ENCODE measurements at regions not wholly inside any gene's neighbourhood (a gene's known extent, or its start where the extent isn't known, plus 50 kb on each side); places are given as distances from the start of the nearest gene placed in this dataset.
"Not testable (repeated sequence)": the region's sequence is repeated elsewhere in the genome, so short reads cannot be mapped to it uniquely, and the experiment has no call there.

DNA sequence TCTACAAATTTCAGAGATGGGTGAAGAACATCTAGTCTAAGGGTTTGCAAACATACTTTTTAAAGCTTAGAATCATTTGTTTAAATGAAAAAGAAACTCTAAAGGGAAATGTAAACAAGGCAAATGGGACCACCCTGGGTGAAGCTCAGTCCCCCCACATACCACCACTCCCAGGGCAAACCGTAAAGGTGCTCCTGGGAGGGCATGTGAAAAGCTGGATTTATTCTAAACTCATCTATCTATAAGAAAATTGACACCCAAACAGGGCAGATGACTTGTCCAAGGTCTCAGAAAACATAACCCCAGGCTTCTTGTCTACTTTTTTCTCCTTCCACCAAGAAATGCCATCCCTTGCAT is 223.3 kb upstream of the PRKCQ start:
- DNase-seq (ENCODE audit: low spot score): no peak

DNA sequence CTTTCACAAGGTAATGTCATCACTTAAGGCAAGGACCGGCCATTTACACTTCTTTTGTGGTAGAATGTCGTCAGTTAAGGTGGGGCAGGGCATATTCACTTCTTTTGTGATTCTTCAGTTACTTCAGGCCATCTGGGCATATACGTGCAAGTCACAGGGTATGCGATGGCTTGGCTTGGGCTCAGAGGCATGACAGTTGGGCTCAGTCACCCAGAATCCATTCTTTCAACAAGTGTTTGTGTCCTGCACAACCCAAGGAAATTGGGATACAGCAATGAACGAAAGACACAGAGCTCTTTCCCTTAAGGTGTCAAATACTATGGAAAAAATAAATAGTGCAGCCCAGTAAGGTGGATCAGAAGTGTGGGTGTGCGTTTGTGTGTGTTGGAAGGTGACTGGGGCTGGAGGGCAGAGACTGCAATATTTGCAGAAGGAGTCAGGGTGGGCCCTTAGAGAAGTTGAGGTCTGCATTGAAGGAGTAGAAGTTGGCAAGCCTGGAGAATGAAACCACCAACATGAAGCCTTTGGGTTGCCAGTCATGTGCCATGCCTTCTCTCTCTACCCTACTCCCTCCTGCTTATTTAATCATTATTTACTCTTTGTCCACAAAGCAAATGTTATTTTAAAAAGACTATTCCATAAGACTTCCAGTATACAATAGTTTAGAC is 222.8 kb upstream of the PRKCQ start:
- no peak for DNase-seq (ENCODE audit: low spot score)

DNA sequence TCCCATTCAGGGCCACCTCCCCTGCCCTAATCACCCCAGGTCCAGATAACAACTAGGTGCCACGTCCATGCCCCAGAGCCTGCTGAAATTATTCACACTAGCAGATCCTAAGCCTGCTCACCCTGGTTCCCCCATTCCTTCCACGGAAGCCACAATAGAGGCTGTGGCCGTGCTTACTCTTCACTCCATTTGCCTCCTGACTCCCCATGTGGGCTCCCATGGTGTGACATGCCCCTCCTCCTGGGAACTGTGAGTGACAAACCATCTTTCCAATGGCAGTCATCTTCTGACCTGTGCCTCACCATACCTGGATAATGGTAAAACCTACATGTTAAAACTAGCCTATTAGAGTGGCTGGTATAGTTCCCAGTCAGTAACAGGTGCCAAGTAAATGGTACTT is 216.2 kb upstream of the PRKCQ start:
- DNase-seq (ENCODE audit: low spot score): no peak

DNA sequence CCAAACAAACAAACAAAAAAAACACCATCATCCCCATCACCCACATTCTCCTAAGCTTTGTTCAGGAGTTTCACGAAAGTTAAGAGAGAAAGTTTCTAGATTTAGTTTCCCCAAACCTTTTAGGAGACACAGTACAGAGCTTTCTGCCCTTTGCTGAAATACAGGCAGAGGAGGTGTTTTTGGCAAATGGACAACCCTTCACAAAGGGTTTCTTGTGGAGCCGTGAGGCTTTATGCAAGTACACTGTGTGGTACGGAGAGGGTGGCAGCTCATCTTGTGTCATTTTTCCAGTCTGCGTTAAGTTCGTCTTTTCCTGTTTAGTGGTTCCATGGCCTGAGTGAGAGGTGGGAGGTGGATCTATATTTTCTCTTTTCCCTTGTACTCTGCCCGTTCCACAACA is 215.5 kb upstream of the PRKCQ start:
- DNase-seq (ENCODE audit: low spot score): no peak

DNA sequence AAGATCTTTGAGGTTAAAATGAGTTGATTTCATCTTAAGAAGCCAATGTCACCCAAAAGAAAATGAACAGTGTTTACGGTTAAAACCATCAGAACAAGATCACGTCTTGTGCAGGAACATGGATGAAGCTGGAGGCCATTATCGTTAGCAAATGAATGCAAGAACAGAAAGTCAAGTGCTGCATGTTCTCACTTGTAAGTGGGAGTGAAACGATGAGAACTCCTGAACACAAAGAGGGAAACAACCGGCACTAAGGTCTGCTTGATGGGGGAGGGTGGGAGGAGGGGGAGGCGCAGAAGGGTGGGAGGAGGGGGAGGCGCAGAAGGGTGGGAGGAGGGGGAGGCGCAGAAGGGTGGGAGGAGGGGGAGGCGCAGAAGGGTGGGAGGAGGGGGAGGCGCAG is 214.8 kb upstream of the PRKCQ start:
- not testable (repeated sequence) for DNase-seq (ENCODE audit: low spot score)

DNA sequence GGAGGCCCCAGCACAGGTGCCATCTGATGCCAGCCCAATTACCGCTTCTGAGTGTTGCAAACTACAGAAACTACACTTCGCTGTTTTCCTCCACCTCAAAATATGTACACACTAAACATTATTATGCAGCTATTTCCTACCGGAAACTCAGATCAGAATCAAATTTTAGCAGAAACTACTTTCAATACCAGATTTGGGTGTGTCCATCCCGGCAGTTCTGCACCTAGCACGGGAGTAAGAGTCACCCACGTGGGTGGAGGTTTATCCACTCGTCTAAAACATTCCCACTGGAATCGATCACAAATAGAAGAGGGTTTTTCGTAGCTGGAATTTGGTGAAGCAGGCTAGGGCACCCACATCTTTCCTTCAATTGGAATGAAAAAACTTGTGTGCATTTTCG is 214.4 kb upstream of the PRKCQ start:
- DNase-seq (ENCODE audit: low spot score): no peak

DNA sequence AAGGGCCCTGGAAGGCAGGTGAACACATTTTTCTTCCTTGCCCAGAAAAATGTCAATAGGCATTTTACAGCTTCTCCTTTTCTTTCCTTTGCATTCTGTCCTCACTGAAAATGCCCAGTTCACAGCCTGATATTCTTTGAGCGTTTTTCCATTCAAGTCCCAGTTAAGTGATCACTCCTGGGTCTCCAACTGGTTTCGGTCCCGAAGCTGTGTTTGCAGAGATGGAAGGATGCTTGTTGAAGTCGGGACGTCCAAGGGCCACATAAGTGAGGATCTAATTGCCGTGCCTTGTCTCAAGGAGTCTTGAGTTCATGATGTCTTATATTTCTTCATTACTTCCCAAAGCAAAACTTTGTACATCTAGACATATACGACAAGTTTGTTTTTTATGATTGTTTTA is 208.7 kb upstream of the PRKCQ start:
- DNase-seq (ENCODE audit: low spot score): no peak

DNA sequence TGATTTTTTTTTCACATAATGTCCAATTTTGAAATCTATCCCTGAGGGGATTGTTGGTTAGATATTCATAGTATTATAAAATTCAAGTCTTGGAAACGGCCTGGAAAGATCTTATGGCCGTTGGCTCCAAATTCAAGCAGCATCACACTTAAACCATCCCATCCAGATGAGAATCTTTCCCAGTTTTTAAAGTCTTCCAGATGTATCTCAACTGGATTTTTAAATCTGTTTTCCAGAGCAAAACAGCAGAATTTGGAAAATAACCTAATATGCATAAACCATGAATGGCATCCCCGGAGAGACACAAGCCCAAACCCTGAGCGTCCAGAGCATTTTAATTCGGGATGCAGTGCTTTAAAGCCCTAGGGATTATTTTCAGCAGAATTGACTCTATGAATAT is 208.2 kb upstream of the PRKCQ start:
- no peak for DNase-seq (ENCODE audit: low spot score)

DNA sequence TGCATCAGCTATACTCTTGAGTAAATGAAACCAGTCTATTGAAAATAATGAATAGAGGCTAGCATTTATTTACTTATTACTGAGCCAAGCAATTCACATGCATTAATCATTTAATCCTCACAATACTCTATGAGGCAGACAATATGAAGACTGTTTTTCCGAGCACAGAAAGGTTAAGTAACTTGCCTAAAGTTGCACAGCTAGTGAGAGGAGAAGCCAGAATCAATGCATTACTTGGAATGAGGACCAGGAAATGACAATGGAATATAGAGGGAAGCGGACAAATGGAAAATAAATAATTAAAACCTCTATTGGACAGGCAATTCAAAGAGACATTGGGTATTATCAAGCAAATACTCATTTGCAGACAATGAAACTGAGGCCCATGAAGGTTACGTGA is 207.6 kb upstream of the PRKCQ start:
- DNase-seq (ENCODE audit: low spot score): no peak

DNA sequence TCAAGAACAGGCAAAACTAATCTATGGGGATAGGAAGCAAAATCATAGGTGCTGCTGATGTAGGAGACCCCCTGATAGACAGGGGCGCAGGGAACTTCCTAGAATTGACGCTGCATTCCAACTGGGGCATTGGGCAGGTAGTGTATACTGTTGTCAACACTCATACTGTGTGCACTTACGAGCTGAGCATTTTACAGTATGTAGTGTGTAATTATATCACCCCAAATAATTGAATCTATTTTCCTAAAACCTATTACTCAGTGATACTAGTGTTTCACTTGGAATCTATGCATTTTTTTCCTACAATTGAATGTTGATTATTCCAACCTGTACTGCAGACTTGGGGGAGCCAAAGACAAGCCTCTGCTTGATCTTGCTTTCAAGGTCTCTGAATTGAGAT is 207.0 kb upstream of the PRKCQ start:
- DNase-seq (ENCODE audit: low spot score): no peak

DNA sequence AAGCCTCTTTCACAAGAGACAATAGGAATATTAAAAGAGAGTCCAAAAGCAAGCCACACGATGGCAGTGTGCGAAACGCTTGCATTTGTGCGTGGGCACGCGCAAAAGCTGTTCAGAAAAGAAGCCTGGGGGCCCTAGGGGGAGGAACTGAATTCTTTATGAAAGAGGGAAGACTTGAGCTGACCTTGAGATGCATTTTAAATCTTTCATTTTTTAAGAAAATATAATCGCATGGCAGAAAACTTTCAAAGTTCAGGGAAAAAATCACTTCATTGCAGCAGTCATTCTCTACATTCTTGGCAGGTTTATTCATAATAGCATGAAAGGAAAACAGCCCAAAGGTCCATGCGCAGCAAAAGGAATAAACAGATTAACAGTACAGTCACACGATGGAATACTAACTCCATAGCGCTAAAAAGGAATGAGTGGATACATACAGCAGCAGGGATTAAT is 206.5 kb upstream of the PRKCQ start:
- no peak for DNase-seq (ENCODE audit: low spot score)

DNA sequence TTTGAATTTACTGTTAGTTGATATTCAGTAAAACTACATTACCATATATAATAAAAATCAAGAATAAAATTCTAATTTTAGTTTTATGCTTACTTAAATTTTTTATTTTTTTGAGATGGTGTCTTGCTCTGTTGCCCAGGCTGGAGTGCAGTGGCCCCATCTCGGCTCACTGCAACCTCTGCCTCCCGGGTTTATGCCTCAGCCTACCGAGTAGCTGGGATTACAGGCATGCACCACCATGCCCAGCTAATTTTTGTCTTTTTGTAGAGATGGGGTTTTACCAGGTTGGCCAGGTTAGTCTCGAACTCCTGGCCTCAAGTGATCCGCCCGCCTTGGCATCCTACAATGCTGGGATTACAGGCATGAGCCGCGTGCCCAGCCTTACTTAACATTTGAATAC is 204.4 kb upstream of the PRKCQ start:
- DNase-seq (ENCODE audit: low spot score): not testable (repeated sequence)

DNA sequence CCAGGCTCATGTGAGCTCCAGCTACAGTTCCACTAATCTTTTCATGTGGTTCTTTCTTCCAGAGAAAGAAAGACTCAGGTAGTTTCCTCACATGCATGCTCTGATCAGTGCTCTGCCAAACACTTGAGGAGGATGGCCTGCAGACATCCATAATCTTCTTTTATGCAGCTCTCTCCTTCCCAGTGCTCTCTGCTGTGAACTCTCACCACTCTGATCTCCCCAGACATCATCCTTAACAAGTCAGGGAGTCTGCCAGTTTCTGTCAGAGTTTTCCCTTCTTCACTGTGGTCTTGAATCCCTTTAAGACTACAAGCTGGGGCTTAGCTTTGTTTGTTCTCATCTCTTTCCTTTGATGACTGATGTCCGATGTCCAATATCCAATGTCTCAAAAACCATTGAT is 203.4 kb upstream of the PRKCQ start:
- no peak for DNase-seq (ENCODE audit: low spot score)

DNA sequence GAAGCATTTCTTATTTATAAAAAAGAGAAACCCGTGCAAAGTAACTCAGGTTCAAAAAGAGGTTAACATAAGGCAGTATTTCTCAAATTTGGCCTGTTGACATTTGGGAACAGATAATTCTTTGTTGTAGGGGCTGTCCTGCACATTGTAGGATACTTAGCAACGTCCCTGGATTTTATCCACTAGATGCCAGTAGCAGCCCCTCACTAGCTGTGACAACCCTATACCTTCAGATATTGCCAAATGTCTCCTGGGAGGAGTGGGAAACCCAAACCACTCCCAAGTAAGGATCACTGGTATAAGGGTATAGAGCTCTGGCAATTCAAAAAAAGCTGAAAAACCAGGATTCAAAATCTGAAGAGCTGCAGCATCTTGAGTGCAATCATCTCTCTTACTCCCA is 202.3 kb upstream of the PRKCQ start:
- DNase-seq (ENCODE audit: low spot score): no peak

DNA sequence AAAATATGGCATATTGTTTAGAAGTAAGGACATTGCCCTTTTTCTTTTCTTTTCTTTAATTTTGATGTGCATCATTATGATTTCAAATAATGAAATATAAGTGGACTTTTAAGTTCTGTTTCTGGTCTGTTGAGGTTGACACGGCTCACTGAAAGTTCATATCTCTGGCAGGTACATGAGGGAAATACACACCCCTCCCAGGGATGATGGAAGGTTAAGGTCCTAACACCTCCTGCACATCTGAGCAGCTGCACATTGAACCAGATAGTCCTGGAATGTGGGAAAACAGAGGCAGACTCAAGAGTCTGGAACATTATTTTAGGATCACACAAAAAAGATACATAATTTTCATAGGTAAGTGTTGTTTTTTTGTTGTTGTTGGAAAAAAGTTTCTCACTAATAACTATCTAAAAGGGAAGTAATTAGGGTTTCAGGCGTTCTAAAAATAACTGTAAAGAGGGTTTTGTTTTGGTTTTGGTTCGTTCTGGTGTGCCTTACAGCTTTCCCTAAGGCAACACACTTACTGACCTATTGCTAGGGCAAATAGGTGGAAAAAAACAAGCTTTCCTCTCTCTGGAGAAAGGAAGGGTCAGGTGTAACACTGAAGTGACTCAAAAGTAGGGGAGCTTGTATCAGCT is 201.2 kb upstream of the PRKCQ start:
- no peak for DNase-seq (ENCODE audit: low spot score)

DNA sequence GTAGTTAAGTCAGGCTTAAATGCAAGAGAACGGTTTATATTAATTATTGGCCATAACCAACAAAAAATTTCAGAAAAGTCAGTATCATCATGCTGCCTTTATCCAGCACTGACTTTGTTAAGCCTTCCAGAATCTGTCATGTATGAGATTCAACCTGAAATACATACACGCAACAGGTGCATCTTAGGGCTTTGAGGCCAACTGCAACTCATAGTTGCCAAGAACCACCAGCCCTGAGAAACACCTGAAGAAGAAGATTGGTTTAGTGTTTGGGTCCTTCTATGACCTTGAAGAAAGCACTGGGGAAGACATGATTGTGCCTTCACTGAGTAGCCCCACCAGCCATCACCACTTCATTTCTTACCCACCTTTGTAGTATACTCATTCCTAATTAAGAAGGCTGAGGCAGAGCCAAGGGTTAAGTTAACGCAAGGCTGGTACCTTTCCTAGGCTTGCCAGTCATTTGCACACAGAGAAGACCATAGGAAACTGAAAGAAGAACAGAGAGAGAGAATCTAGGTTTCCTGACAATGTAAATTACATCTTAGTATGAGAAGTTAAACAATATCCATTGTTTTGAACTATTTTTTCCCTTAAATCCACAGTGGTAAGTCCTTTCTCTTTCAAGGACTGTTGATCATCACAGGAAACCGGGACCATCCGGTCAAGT is 200.1 kb upstream of the PRKCQ start:
- DNase-seq (ENCODE audit: low spot score): no peak

DNA sequence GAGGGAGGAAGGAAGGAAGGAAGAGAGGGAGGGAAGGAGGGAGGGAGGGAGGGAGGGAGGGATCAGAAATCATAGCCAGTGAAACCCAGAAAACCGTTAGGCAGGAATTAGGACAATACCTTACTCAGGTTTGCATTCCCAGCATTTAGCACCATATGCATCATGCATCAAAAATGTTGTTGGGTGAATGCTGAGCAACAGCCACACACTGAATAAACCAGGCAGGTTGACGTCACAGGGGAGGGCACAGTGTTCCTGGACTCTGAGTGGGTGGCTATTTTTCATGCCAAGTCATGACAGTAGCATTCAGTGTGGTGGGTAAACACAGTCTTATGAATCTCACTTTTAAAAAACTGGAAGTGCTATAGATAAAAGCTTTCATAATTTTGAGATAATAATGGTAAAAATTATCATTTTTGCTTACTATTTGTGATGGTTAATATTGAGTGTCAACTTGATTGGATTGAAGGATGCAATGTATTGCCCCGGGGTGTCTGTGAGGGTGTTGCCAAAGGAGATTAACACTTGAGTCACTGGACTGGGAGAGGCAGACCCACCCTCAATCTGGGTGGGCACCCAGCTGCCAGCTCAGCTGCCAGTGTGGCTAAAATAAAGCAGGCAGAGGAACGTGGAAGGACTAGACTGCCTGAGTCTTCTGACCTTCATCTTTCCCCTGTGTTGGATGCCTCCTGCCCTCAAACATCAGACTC is 199.1 kb upstream of the PRKCQ start:
- no peak for DNase-seq (ENCODE audit: low spot score)

DNA sequence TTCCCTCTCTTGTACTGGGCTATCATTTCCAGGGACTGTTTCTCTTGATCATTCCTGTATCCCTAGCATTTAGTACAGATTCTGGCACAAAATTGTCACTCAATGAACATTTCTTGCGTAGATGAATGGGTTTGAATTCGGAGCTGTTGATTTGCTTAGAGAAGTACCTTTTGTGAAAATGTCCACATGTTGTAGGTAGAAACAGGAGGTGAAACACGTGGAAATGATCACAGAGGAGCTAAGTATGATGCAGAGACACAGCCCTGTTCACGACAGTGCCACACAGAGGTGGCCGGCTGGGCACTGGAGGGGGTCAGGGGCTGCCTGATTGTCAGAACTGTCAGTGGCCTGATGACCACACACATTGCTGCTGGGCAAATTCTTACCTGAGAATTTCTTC is 196.1 kb upstream of the PRKCQ start:
- DNase-seq (ENCODE audit: low spot score): no peak

DNA sequence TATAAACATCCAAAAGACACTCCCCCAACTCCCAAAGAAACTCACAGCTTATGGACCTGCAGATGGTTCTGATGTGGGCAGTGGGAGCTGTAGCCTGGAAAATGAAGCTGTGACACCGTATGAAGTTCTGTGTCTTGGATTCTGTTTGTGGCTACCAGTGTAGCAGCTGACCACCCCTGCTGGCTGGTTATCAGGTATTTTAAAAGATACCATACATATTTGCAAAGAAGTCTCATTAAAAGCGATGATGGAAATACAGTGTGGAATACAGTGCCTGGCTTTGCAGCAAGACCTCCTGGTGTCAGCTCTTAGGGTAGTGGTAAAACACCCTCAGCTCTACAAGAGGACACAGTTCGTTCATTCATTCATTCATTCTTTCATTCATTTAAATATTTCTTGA is 194.3 kb upstream of the PRKCQ start:
- no peak for DNase-seq (ENCODE audit: low spot score)

DNA sequence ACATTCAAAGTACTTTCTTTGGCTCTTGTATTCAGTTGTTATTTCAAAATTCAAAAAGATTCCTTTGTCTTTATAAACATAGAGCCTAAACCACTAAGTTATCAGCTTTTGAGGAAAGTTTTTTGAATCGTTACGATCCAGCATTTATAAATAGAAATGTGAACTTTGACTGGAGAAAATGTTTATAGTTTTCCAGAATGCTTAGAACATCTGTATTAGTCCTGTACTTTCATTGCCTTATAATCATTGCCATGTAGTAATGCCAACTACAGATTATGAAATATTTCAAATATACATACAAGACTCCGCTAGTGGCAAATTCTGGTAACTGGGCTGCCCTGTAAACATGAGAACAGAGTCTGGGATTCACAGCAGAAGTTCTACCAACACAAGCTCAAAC is 191.3 kb upstream of the PRKCQ start:
- DNase-seq (ENCODE audit: low spot score): no peak

DNA sequence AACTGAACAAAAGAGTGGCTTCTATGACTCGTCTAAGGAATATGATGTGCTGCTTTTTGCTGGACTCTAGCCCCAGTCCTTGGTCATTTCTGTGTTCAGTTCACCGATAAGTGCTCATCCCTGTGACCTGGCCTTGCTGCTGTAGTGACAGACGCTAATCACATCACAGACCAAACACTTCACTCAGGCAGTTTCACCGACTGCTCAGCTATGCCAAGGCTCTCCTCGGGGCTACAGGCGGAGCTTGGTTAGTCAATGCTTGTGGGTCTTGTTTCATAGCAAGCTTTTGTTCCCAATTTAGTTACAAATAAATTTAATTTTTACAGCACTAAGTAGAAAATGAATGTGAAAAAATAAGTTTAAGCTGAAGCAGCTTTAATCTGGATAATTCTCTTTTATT is 190.8 kb upstream of the PRKCQ start:
- no peak for DNase-seq (ENCODE audit: low spot score)

DNA sequence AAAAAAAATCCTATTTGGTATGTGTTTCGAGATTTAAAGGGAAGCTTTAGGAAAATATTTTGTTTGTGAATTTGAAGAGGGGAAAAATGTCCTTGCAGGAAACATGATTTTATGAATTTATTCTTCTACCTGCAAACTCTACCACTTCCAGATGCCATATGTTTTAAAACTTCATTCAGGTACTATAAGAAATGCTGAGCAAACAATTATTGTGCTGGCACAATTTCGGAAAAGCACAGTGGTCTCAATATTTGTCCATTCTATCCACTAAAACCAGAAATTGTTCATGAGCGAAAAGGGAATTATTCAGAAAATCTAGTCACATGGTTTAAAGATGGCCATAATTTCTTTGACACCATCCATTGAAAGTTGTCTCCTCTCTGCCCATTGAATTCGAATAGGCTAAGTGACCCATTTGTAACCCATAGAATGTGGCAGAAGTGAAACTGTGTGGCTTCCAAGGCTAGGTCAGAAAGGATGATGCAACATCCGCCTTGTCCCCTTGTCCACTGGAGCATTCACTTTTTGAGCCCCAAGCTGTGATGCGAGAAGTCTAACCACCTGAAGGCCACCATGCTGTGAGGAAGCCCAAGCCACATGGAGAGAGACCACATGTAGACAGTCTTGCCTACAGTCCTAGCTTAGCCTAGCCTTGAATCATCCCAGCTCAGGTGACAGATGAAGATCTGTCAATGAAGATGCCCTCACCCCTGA is 189.8 kb upstream of the PRKCQ start:
- no peak for DNase-seq (ENCODE audit: low spot score)

Data from ecto neural progenitor cell (in vitro differentiated cells).